Heart right ventricle (tissue), 16 donors: ENCODE measurements at regions not wholly inside any gene's neighbourhood (a gene's known extent, or its start where the extent isn't known, plus 50 kb on each side); places are given as distances from the start of the nearest gene placed in this dataset.
A peak's percentile ranks its signal among the peaks of the same experiment; 100 is the strongest.

Experiments
- ATAC-seq, 8 donors: fragments of 200-7000 bp; cut with Tn5 transposase; one replicate each; pipeline ENCODE4 v1.9.1; 2020; ENCODE audit warnings: mild to moderate bottlenecking in 8 of 8, moderate library complexity in 8 of 8, moderate number of reproducible peaks in 1 of 8
- DNase-seq, 2 donors: peaks; one replicate each; pipeline ENCODE4 v3.0.0-alpha.2; 2020
- H3K27ac ChIP-seq, 10 donors: fragments of 200-600 bp; sonication (generic) in 2 of 10; one replicate each; pipeline versions ENCODE4 v1.5.0 to v1.8.0; 2020 to 2022; ENCODE audit warnings: mild to moderate bottlenecking in 3 of 10
- H3K27me3 ChIP-seq, 7 donors: fragments of 200-600 bp; one replicate each; pipeline ENCODE4 v1.8.0; 2021 to 2022; ENCODE audit warnings: mild to moderate bottlenecking in 2 of 7
- H3K36me3 ChIP-seq, 9 donors: fragments of 200-600 bp; sonication (generic) in 1 of 9; one replicate each; pipeline versions ENCODE4 v1.5.0 to v1.8.0; 2020 to 2022; ENCODE audit warnings: mild to moderate bottlenecking in 2 of 9
- H3K4me1 ChIP-seq, 9 donors: fragments of 200-600 bp; sonication (generic) in 1 of 9; one replicate each; pipeline versions ENCODE4 v1.5.0 to v1.8.0; 2020 to 2022; ENCODE audit warnings: mild to moderate bottlenecking in 4 of 9
- H3K4me3 ChIP-seq, 10 donors: fragments of 200-600 bp; sonication (generic) in 2 of 10; one replicate each; pipeline versions ENCODE4 v1.5.0 to v1.8.0; 2020 to 2022; ENCODE audit warnings: mild to moderate bottlenecking in 7 of 10, moderate library complexity in 2 of 10
- H3K9me3 ChIP-seq, 11 donors: fragments of 200-600 bp in 10 of 11; sonication (generic) in 2 of 11; one replicate each; pipeline versions ENCODE4 v1.5.0 to v1.8.0; 2013 to 2022; ENCODE audit warnings: mild to moderate bottlenecking in 2 of 11, control low read depth in 1 of 11, moderate library complexity in 1 of 11
- CTCF ChIP-seq, 9 donors: fragments of 200-600 bp; sonication (generic) in 2 of 9; IDR thresholded peaks; one replicate each; pipeline versions ENCODE4 v1.5.0 to v1.8.0; 2021 to 2022; ENCODE audit warnings: antibody characterized with exemption in 9 of 9, mild to moderate bottlenecking in 5 of 9, moderate library complexity in 1 of 9
- WGBS, 2 donors: extraction: QIAGEN DNeasy Blood & Tissue Kit; methylation state at CpG; one replicate each; pipeline ENCODE4 v1.1.7; 2013; ENCODE audit warnings: inconsistent platforms in 1 of 2; 5-methylcytosine and 5-hydroxymethylcytosine counted together
- intact Hi-C, 10 donors: fragments of 100-400 bp; cut with DNase I; formaldehyde crosslinking; loops; one replicate each; pipeline versions ENCODE4 v1.11.1 to v1.14.2; 2022
- donor health status: Arrhythmogenic right ventricular cardiomyopathy.
- donor health status: ischemic (EF 13 %, LVEDD 7.1; RV severe dilation, severe dysfunction).
- donor health status: healthy with polysubstance abuse.
- donor health status: DM: no; HTN: yes; CAD: no.
- donor health status: DM: no; HTN: no; CAD: no.
- donor health status: ischemic (EF 25% LVEDD 6.9; RV normal size, moderate dysfunction).
- donor health status: ischemic (EF 25% LVEDD 5.7; RV mildly dilated, moderate dysfunction).
- donor health status: healthy.
- donor health status: DM: yes; HTN: yes; CAD: no.
- donor health status: Ischemic cardiomyopathy.
- donor health status: ischemic (EF 35%, LVEDD 5.7; RV mildly dilated, moderate dysfunction).
- donor health status: nonischemic (EF 11% LVEDD 7.7; RV severe dilation, severe dysfunction).
- donor health status: DM: yes; HTN: yes; CAD: no.
- donor health status: PGD.
- donor health status: ischemic (EF 29% LVEDD 5.4; RV normal size, mild dysfunction).
- donor health status: nonischemic (EF 23%, LVEDD 6.1; RV moderate dilation, normal function).

- 78 to 85% methylated on average over 6 of the region's 6 CpGs for WGBS, 2 donors
- ATAC-seq (no peak), DNase-seq (no peak)
- no peak overlapping the region for H3K4me3 ChIP-seq
- intact Hi-C loops, result no loop called here
- TF ChIP-seq CTCF (IDR thresholded peaks at IDR 0.05), result no peak
- H3K4me1 ChIP-seq, result no peaks in the 10 kb centered on the region
- H3K9me3 ChIP-seq, result no peaks in the 10 kb centered on the region
- no peaks in the 10 kb centered on the region for H3K36me3 ChIP-seq
- H3K27me3 ChIP-seq, result no peaks in the 10 kb centered on the region
- no peak overlapping the region for H3K27ac ChIP-seq
Observed at GRCh38 chr3:83514130-83514914, 1444.5 kb upstream of the CADM2 start.

- intact Hi-C loops, result no loop called here
- Histone ChIP-seq H3K4me1 (no peaks in the 10 kb centered on the region), H3K4me3 (no peak overlapping the region), H3K27me3 (no peaks in the 10 kb centered on the region), H3K36me3 (no peaks in the 10 kb centered on the region), H3K9me3 (no peaks in the 10 kb centered on the region), H3K27ac (no peak overlapping the region)
- 90 to 94% methylated on average over 18 of the region's 18 CpGs for WGBS, 2 donors
- DNase-seq (no peak), ATAC-seq (no peak)
- no peak for TF ChIP-seq CTCF (IDR thresholded peaks at IDR 0.05)
Observed at GRCh38 chr3:83515123-83515522, 1443.7 kb upstream of the CADM2 start.

GRCh38 chr3:83523470-83524073 lies 1435.2 kb upstream of the CADM2 start:
- H3K9me3 ChIP-seq, result no peaks in the 10 kb centered on the region
- intact Hi-C loops, result no loop called here
- ATAC-seq, result peak in 4 of 8 donors; percentile 49 to 80 (median 64)
- no peak overlapping the region for H3K27ac ChIP-seq
- H3K4me1 ChIP-seq, result no peaks in the 10 kb centered on the region
- no peaks in the 10 kb centered on the region for H3K36me3 ChIP-seq
- 5 to 7% methylated on average over 7 of the region's 7 CpGs for WGBS, 2 donors
- no peaks in the 10 kb centered on the region for H3K27me3 ChIP-seq
- DNase-seq, result peak in 1 of 2 donors; percentile 30
- peak in 8 of 9 donors; percentile 16 to 61 (median 48) for TF ChIP-seq CTCF (IDR thresholded peaks at IDR 0.05)
- no peak overlapping the region for H3K4me3 ChIP-seq

GRCh38 chr3:83524901-83525300 lies 1433.9 kb upstream of the CADM2 start:
- Histone ChIP-seq H3K4me1 (no peaks in the 10 kb centered on the region), H3K36me3 (no peaks in the 10 kb centered on the region), H3K4me3 (no peak overlapping the region), H3K9me3 (no peaks in the 10 kb centered on the region), H3K27ac (no peak overlapping the region), H3K27me3 (no peaks in the 10 kb centered on the region)
- DNase-seq, result no peak
- 60 to 63% methylated on average over 5 of the region's 5 CpGs for WGBS, 2 donors
- intact Hi-C loops, result no loop called here
- ATAC-seq, result no peak
- no peak for TF ChIP-seq CTCF (IDR thresholded peaks at IDR 0.05)
